Tibial artery (tissue), 4 donors: ENCODE measurements at regions not wholly inside any gene's neighbourhood (a gene's known extent, or its start where the extent isn't known, plus 50 kb on each side); places are given as distances from the start of the nearest gene placed in this dataset.

Experiments
- DNase-seq, 2 donors: peaks; one replicate each; pipeline ENCODE4 v3.0.0-alpha.2; 2019
- H3K27ac ChIP-seq, 2 donors: fragments of 200-600 bp; sonication (generic) in 1 of 2; 1 replicate in 1 of 2; 2 replicates in 1 of 2; pipeline ENCODE4 v1.5.1; 2018 to 2019; ENCODE audit warnings: mild to moderate bottlenecking in 1 of 2
- H3K27me3 ChIP-seq, 2 donors: fragments of 200-600 bp; sonication (generic) in 1 of 2; one replicate each; pipeline versions ENCODE4 v1.5.1 to v1.6.0; 2016 to 2019
- H3K36me3 ChIP-seq, 3 donors: fragments of 200-600 bp; sonication (generic) in 2 of 3; one replicate each; pipeline ENCODE4 v1.5.1; 2016 to 2019; ENCODE audit warnings: mild to moderate bottlenecking in 2 of 3
- H3K4me1 ChIP-seq, 4 donors: fragments of 200-600 bp; sonication (generic) in 2 of 4; 1 replicate in 3 of 4; 2 replicates in 1 of 4; pipeline ENCODE4 v1.5.1; 2016 to 2019
- H3K4me3 ChIP-seq, 2 donors: fragments of 200-600 bp; sonication (generic) in 1 of 2; 1 replicate in 1 of 2; 2 replicates in 1 of 2; pipeline ENCODE4 v1.5.1; 2018 to 2019; ENCODE audit warnings: mild to moderate bottlenecking in 2 of 2
- H3K9me3 ChIP-seq, 3 donors: fragments of 200-600 bp; sonication (generic) in 1 of 3; one replicate each; pipeline ENCODE4 v1.5.1; 2016 to 2019
- CTCF ChIP-seq, 2 experiments: fragments of 200-600 bp in 1 of 2; fragments of 450-650 bp in 1 of 2; IDR thresholded peaks; one replicate each; pipeline ENCODE4 v1.5.1; 2017 to 2019; ENCODE audit warnings: antibody characterized with exemption in 2 of 2, mild to moderate bottlenecking in 1 of 2, moderate library complexity in 1 of 2
- intact Hi-C: fragments of 100-400 bp; cut with DNase I; formaldehyde crosslinking; loops from one replicate; pipeline ENCODE4 v1.15.0; 2023; ENCODE audit warnings: low total_unique reads

GRCh38 chr10:128568491-128568890 is 442.3 kb upstream of the MKI67 start:
- Histone ChIP-seq H3K27ac (no peak overlapping the region), H3K4me1 (no peaks in the 10 kb centered on the region), H3K4me3 (no peak overlapping the region), H3K36me3 (no peaks in the 10 kb centered on the region), H3K9me3 (no peaks in the 10 kb centered on the region), H3K27me3 (peaks cover 0 to 6% of the 10 kb centered on the region in 2 donors)
- intact Hi-C loops: no loop called here
- no peak for DNase-seq
- no peak for TF ChIP-seq CTCF (IDR thresholded peaks at IDR 0.05)

GRCh38 chr10:128568990-128569945 is 443.0 kb upstream of the MKI67 start:
- intact Hi-C loops: no loop called here
- no peaks in the 10 kb centered on the region for H3K36me3 ChIP-seq
- no peaks in the 10 kb centered on the region for H3K9me3 ChIP-seq
- H3K4me3 ChIP-seq: no peak overlapping the region
- no peaks in the 10 kb centered on the region for H3K4me1 ChIP-seq
- H3K27ac ChIP-seq: no peak overlapping the region
- no peak for TF ChIP-seq CTCF (IDR thresholded peaks at IDR 0.05)
- no peak for DNase-seq
- H3K27me3 ChIP-seq: peaks cover 0 to 6% of the 10 kb centered on the region in 2 donors

- intact Hi-C loops: no loop called here
- DNase-seq: no peak
- peaks cover 0 to 6% of the 10 kb centered on the region in 2 donors for H3K27me3 ChIP-seq
- H3K4me1 ChIP-seq: no peaks in the 10 kb centered on the region
- no peak overlapping the region for H3K4me3 ChIP-seq
- no peak for TF ChIP-seq CTCF (IDR thresholded peaks at IDR 0.05)
- H3K27ac ChIP-seq: no peak overlapping the region
- H3K9me3 ChIP-seq: no peaks in the 10 kb centered on the region
- H3K36me3 ChIP-seq: no peaks in the 10 kb centered on the region
These were observed 444.2 kb upstream of the MKI67 start for GRCh38 chr10:128570319-128570995.

GRCh38 chr10:128571071-128571470 is 444.8 kb upstream of the MKI67 start:
- DNase-seq: no peak
- H3K36me3 ChIP-seq: no peaks in the 10 kb centered on the region
- intact Hi-C loops: no loop called here

GRCh38 chr10:128571745-128572144 is 445.5 kb upstream of the MKI67 start:
- TF ChIP-seq CTCF (IDR thresholded peaks at IDR 0.05): no peak
- intact Hi-C loops: no loop called here
- Histone ChIP-seq H3K9me3 (no peaks in the 10 kb centered on the region), H3K4me3 (no peak overlapping the region), H3K4me1 (no peaks in the 10 kb centered on the region), H3K36me3 (no peaks in the 10 kb centered on the region), H3K27ac (no peak overlapping the region), H3K27me3 (peaks cover 0 to 6% of the 10 kb centered on the region in 2 donors)
- no peak for DNase-seq

More at GRCh38 chr10:128571071-128571470, 444.8 kb upstream of the MKI67 start:
- Histone ChIP-seq H3K4me3 (no peak overlapping the region), H3K9me3 (no peaks in the 10 kb centered on the region), H3K27me3 (peaks cover 0 to 6% of the 10 kb centered on the region in 2 donors), H3K4me1 (no peaks in the 10 kb centered on the region), H3K27ac (no peak overlapping the region)
- no peak for TF ChIP-seq CTCF (IDR thresholded peaks at IDR 0.05)
